ENCODE measurements at regions not wholly inside any gene's neighbourhood (a gene's known extent, or its start where the extent isn't known, plus 50 kb on each side); places are given as distances from the start of the nearest gene placed in this dataset.

DNA sequence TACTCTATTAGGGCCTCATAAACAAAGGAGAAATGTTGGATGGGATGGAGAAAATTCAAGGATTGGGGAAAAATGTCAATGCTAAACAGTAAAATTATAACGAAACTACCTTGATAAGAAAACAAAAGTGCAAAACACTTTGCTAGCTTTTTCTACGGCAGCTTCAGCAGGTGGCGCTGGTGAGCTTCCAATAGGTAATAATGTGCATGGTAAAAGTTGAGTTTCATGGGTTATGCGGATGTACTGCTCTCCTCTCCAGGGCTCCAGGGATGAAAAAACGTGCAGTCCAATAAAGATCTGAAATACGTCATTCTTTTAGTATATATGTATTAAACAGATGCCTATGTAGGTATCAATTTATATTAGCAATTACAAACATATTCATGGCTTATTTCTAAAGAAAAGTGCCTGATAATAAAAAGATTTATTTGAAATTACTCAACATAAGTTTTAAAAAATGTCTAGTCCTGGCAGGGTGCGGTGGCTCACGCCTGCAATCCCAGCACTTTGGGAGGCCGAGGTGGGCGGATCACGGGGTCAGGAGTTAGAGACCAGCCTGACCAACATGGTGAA is 239.6 kb downstream of the GRXCR1 start:
- CTCF ChIA-PET: interaction anchor here (0.6 to 1.5 kb wide), 12 partner anchors 9 to 1498 kb away, joined by 3 to 7 read pairs (median 4); no protein-coding TSS in a partner anchor
- TF ChIP-seq CTCF (IDR thresholded peaks at IDR 0.05; ENCODE audit: insufficient read depth, low read length, missing control alignments): peak; percentile 70
- POLR2A ChIA-PET: no interaction called here
- H3K4me3 ChIP-seq (ENCODE audit: low read depth, low read length): no peak overlapping the region
- peak; percentile 4 for DNase-seq (ENCODE audit: low read depth, low spot score)

DNA sequence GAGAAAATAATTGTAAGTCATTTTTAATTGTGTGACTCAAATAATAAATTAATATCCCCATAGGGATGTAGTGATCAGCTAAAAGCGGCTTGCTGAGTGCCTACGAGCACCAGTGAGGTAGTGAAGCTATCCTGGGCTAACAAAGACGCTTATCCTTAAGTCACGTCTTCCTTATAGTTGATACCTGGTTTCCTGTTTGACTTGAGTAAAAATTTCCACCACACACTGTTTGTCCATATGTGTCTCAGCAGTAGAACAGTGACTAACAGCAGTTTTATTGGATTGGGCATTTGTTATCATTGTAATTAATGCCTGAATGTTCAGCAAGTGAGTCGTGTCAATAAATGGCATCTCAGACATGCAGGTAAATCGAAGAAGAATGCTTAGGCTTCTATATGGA is 241.1 kb downstream of the GRXCR1 start:
- no peak overlapping the region for H3K4me3 ChIP-seq (ENCODE audit: low read depth, low read length)
- CTCF ChIA-PET: interaction anchor here (0.9 to 1.2 kb wide), 2 partner anchors 10 to 338 kb away, joined by 3 read pairs; no protein-coding TSS in a partner anchor
- POLR2A ChIA-PET: no interaction called here
- TF ChIP-seq CTCF (IDR thresholded peaks at IDR 0.05; ENCODE audit: insufficient read depth, low read length, missing control alignments): no peak
- no peak for DNase-seq (ENCODE audit: low read depth, low spot score)

GRCh38 chr4:43136752-43137151 is 244.2 kb downstream of the GRXCR1 start:
- DNase-seq (ENCODE audit: low read depth, low spot score): no peak
- TF ChIP-seq CTCF (IDR thresholded peaks at IDR 0.05; ENCODE audit: insufficient read depth, low read length, missing control alignments): no peak
- CTCF ChIA-PET: no interaction called here
- H3K4me3 ChIP-seq (ENCODE audit: low read depth, low read length): no peak overlapping the region
- POLR2A ChIA-PET: no interaction called here

- ChIA-PET POLR2A (no interaction called here), CTCF (no interaction called here)
- TF ChIP-seq CTCF (IDR thresholded peaks at IDR 0.05; ENCODE audit: insufficient read depth, low read length, missing control alignments): no peak
- no peak for DNase-seq (ENCODE audit: low read depth, low spot score)
- no peak overlapping the region for H3K4me3 ChIP-seq (ENCODE audit: low read depth, low read length)
Measured at GRCh38 chr4:43146198-43146597, 253.7 kb downstream of the GRXCR1 start.

GRCh38 chr4:43148481-43148880 is 256.0 kb downstream of the GRXCR1 start:
- no peak for TF ChIP-seq CTCF (IDR thresholded peaks at IDR 0.05; ENCODE audit: insufficient read depth, low read length, missing control alignments)
- CTCF ChIA-PET: no interaction called here
- POLR2A ChIA-PET: no interaction called here

GRCh38 chr4:43163101-43163792 is 270.7 kb downstream of the GRXCR1 start:
- POLR2A ChIA-PET: no interaction called here
- no peak for TF ChIP-seq CTCF (IDR thresholded peaks at IDR 0.05; ENCODE audit: insufficient read depth, low read length, missing control alignments)
- no peak for DNase-seq (ENCODE audit: low read depth, low spot score)
- H3K4me3 ChIP-seq (ENCODE audit: low read depth, low read length): no peak overlapping the region
- CTCF ChIA-PET: no interaction called here

More at GRCh38 chr4:43148481-43148880, 256.0 kb downstream of the GRXCR1 start:
- no peak for DNase-seq (ENCODE audit: low read depth, low spot score)
- no peak overlapping the region for H3K4me3 ChIP-seq (ENCODE audit: low read depth, low read length)

Measured in AG04449 (cell line).